ENCODE measurements at regions not wholly inside any gene's neighbourhood (a gene's known extent, or its start where the extent isn't known, plus 50 kb on each side); places are given as distances from the start of the nearest gene placed in this dataset.

GRCh38 chr2:215626063-215626462 lies 190.2 kb upstream of the FN1 start:
- H3K4me1 ChIP-seq (ENCODE audit: control insufficient read depth, low read length): no peaks in the 10 kb centered on the region
- H3K27ac ChIP-seq (ENCODE audit: low read depth, low read length): no peak overlapping the region
- no peak overlapping the region for H3K4me2 ChIP-seq (ENCODE audit: low read length)

GRCh38 chr2:215625207-215625606 lies 189.3 kb upstream of the FN1 start:
- no peaks in the 10 kb centered on the region for H3K4me1 ChIP-seq (ENCODE audit: control insufficient read depth, low read length)
- TF ChIP-seq EZH2phosphoT487 (IDR thresholded peaks at IDR 0.05; ENCODE audit: borderline replicate concordance, low read length): no peak
- no peak for TF ChIP-seq CTCF (IDR thresholded peaks at IDR 0.05; ENCODE audit: low read depth, low read length, poor library complexity, severe bottlenecking)
- no peak overlapping the region for H3K27ac ChIP-seq (ENCODE audit: low read depth, low read length)

More at GRCh38 chr2:215626063-215626462, 190.2 kb upstream of the FN1 start:
- Histone ChIP-seq H3K27me3 (ENCODE audit: control insufficient read depth, low read length) (no peaks in the 10 kb centered on the region), H3F3A (ENCODE audit: control insufficient read depth, insufficient read depth) (no peaks in the 10 kb centered on the region), H3K9me3 (ENCODE audit: control insufficient read depth, insufficient read depth, low read length) (no peaks in the 10 kb centered on the region), H3K36me3 (ENCODE audit: control insufficient read depth, low read length) (no peaks in the 10 kb centered on the region), H3K9me2 (replicated peaks; ENCODE audit: control insufficient read depth, low read length) (no peaks in the 10 kb centered on the region), H4K20me1 (ENCODE audit: control insufficient read depth, insufficient read depth, low read depth, low read length) (no peaks in the 10 kb centered on the region), H3K79me2 (ENCODE audit: control insufficient read depth, low read length) (no peaks in the 10 kb centered on the region), H3K4me3 (ENCODE audit: low read length) (no peak overlapping the region)
- TF ChIP-seq EZH2phosphoT487 (IDR thresholded peaks at IDR 0.05; ENCODE audit: borderline replicate concordance, low read length) (no peak), CTCF (IDR thresholded peaks at IDR 0.05; ENCODE audit: low read depth, low read length, poor library complexity, severe bottlenecking) (no peak)

DNA sequence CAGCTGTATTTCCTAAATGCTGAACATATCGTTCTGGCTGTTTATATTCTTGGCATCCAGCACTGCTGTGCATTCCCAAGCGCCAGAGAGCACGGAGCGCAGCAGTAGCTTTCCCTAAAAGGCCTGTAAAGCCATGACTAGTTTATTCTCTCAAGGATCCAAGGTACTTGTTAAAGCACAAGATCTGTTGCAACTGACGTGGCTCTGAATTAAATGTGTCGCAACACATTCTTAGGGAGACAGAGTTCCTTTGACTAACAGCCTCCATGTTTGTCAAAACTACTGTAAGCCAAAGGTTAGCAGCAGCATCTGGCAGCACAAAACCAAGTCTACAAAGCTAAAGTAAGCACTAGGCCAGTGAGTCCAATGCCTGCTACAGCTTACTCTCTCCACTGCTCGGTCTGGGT lies 188.6 kb upstream of the FN1 start:
- Histone ChIP-seq H3K4me3 (ENCODE audit: low read length) (no peak overlapping the region), H3F3A (ENCODE audit: control insufficient read depth, insufficient read depth) (no peaks in the 10 kb centered on the region), H3K79me2 (ENCODE audit: control insufficient read depth, low read length) (no peaks in the 10 kb centered on the region), H3K9me3 (ENCODE audit: control insufficient read depth, insufficient read depth, low read length) (no peaks in the 10 kb centered on the region), H3K4me2 (ENCODE audit: low read length) (no peak overlapping the region), H3K9me2 (replicated peaks; ENCODE audit: control insufficient read depth, low read length) (no peaks in the 10 kb centered on the region), H3K27me3 (ENCODE audit: control insufficient read depth, low read length) (no peaks in the 10 kb centered on the region), H4K20me1 (ENCODE audit: control insufficient read depth, insufficient read depth, low read depth, low read length) (no peaks in the 10 kb centered on the region), H3K36me3 (ENCODE audit: control insufficient read depth, low read length) (no peaks in the 10 kb centered on the region), H3K4me1 (ENCODE audit: control insufficient read depth, low read length) (no peaks in the 10 kb centered on the region), H3K27ac (ENCODE audit: low read depth, low read length) (no peak overlapping the region)
- TF ChIP-seq EZH2phosphoT487 (IDR thresholded peaks at IDR 0.05; ENCODE audit: borderline replicate concordance, low read length): no peak
- TF ChIP-seq CTCF (IDR thresholded peaks at IDR 0.05; ENCODE audit: low read depth, low read length, poor library complexity, severe bottlenecking): no peak

More at GRCh38 chr2:215625207-215625606, 189.3 kb upstream of the FN1 start:
- Histone ChIP-seq H3K36me3 (ENCODE audit: control insufficient read depth, low read length) (no peaks in the 10 kb centered on the region), H3K27me3 (ENCODE audit: control insufficient read depth, low read length) (no peaks in the 10 kb centered on the region), H3F3A (ENCODE audit: control insufficient read depth, insufficient read depth) (no peaks in the 10 kb centered on the region), H3K4me3 (ENCODE audit: low read length) (no peak overlapping the region), H4K20me1 (ENCODE audit: control insufficient read depth, insufficient read depth, low read depth, low read length) (no peaks in the 10 kb centered on the region), H3K9me3 (ENCODE audit: control insufficient read depth, insufficient read depth, low read length) (no peaks in the 10 kb centered on the region), H3K9me2 (replicated peaks; ENCODE audit: control insufficient read depth, low read length) (no peaks in the 10 kb centered on the region), H3K79me2 (ENCODE audit: control insufficient read depth, low read length) (no peaks in the 10 kb centered on the region), H3K4me2 (ENCODE audit: low read length) (no peak overlapping the region)

Data from DOHH2 (cell line).